GM18517 (cell line): ENCODE measurements at regions not wholly inside any gene's neighbourhood (a gene's known extent, or its start where the extent isn't known, plus 50 kb on each side); places are given as distances from the start of the nearest gene placed in this dataset.

ENCODE experiments used
- ATAC-seq: cut with Tn5 transposase; IDR thresholded peaks from one replicate; pipeline ENCODE4 v1.9.1; 2021; ENCODE audit warnings: mild to moderate bottlenecking, moderate library complexity; ENCODE audit not compliant: unreplicated experiment

- no peak for ATAC-seq
Measured at GRCh38 chr10:43982250-43982649, 333.6 kb upstream of the ZNF32 start.

- ATAC-seq, result no peak
Measured at GRCh38 chr10:43981696-43982095, 333.0 kb upstream of the ZNF32 start.

GRCh38 chr10:43981232-43981631, 332.6 kb upstream of the ZNF32 start:
- no peak for ATAC-seq

GRCh38 chr10:43980715-43981114, 332.0 kb upstream of the ZNF32 start:
- no peak for ATAC-seq

GRCh38 chr10:43980313-43980712, 331.6 kb upstream of the ZNF32 start:
- no peak for ATAC-seq

GRCh38 chr10:43979551-43979950, 330.9 kb upstream of the ZNF32 start:
- ATAC-seq, result no peak

- ATAC-seq, result no peak
Measured at GRCh38 chr10:43978936-43979335, 330.3 kb upstream of the ZNF32 start.

- no peak for ATAC-seq
Measured at GRCh38 chr10:43978091-43978490, 329.4 kb upstream of the ZNF32 start.

- ATAC-seq, result no peak
Measured at GRCh38 chr10:43976292-43976691, 327.6 kb upstream of the ZNF32 start.

GRCh38 chr10:43973801-43974200, 325.1 kb upstream of the ZNF32 start:
- ATAC-seq, result no peak

- ATAC-seq, result no peak
Measured at GRCh38 chr10:43972976-43973647, 324.4 kb upstream of the ZNF32 start.

- ATAC-seq, result no peak
Measured at GRCh38 chr10:43971981-43972380, 323.3 kb upstream of the ZNF32 start.

- ATAC-seq, result no peak
Measured at GRCh38 chr10:43971306-43971705, 322.6 kb upstream of the ZNF32 start.

GRCh38 chr10:43970717-43971116, 322.0 kb upstream of the ZNF32 start:
- ATAC-seq, result no peak

- ATAC-seq, result no peak
Measured at GRCh38 chr10:43970018-43970698, 321.5 kb upstream of the ZNF32 start.

GRCh38 chr10:43969506-43969905, 320.8 kb upstream of the ZNF32 start:
- ATAC-seq, result no peak

GRCh38 chr10:43968961-43969360, 320.3 kb upstream of the ZNF32 start:
- no peak for ATAC-seq

GRCh38 chr10:43968076-43968475, 319.4 kb upstream of the ZNF32 start:
- ATAC-seq, result no peak

- ATAC-seq, result no peak
Measured at GRCh38 chr10:43966571-43966965, 317.9 kb upstream of the ZNF32 start.

- ATAC-seq, result no peak
Measured at GRCh38 chr10:43965918-43966570, 317.4 kb upstream of the ZNF32 start.

- no peak for ATAC-seq
Measured at GRCh38 chr10:43965033-43965917, 316.6 kb upstream of the ZNF32 start.
